Upper lobe of right lung (tissue), 1 donor: ENCODE measurements at regions not wholly inside any gene's neighbourhood (a gene's known extent, or its start where the extent isn't known, plus 50 kb on each side); places are given as distances from the start of the nearest gene placed in this dataset.

Experiments
- ATAC-seq: fragments of 200-7000 bp; cut with Tn5 transposase; one replicate; pipeline ENCODE4 v1.9.1; 2020; ENCODE audit warnings: mild to moderate bottlenecking, moderate library complexity
- DNase-seq: peaks from one replicate; pipeline ENCODE4 v3.0.0-alpha.2; 2020
- H3K27ac ChIP-seq: fragments of 200-600 bp; one replicate; pipeline ENCODE4 v1.8.0; 2022
- H3K27me3 ChIP-seq: fragments of 200-600 bp; one replicate; pipeline ENCODE4 v1.8.0; 2022; ENCODE audit warnings: mild to moderate bottlenecking
- H3K36me3 ChIP-seq: fragments of 200-600 bp; one replicate; pipeline ENCODE4 v1.8.0; 2022
- H3K4me1 ChIP-seq: fragments of 200-600 bp; one replicate; pipeline ENCODE4 v1.8.0; 2022
- H3K4me3 ChIP-seq: fragments of 200-600 bp; one replicate; pipeline ENCODE4 v1.8.0; 2022; ENCODE audit warnings: mild to moderate bottlenecking
- H3K9me3 ChIP-seq: fragments of 200-600 bp; one replicate; pipeline ENCODE4 v1.8.0; 2022
- CTCF ChIP-seq: fragments of 200-600 bp; IDR thresholded peaks from one replicate; pipeline ENCODE4 v1.8.0; 2022; ENCODE audit warnings: antibody characterized with exemption
- intact Hi-C: fragments of 100-400 bp; cut with DNase I; formaldehyde crosslinking; loops from one replicate; pipeline ENCODE4 v1.11.0; 2022
- donor health status: DM: no; HTN: yes; CAD: no; lungs with severe emphysema.

DNA sequence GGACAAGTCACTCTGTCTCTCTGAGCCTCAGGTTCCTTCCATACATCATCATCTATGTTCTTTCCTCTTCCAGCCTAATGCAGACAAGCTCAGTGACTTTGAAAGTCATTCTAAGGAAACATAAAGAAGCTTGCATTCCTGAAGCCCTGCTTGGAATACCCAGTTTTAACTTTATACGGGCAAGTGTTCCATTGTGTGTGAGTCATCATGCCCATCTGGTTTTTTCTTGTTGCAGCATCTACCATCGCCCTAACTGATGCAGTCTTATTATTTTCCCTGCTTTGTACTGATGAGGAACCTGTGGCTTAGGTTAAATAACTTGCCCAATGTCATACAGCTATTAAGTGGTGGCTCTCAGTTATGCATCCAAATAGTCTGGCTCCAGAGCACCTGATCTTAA is 177.9 kb upstream of the RAI2 start:
- intact Hi-C loops = no loop called here
- no peak for ATAC-seq

GRCh38 chrX:18036394-18036793 is 175.3 kb upstream of the RAI2 start:
- no peak for DNase-seq

More for the DNA sequence above, 177.9 kb upstream of the RAI2 start:
- H3K4me3 ChIP-seq = no peak overlapping the region
- no peaks in the 10 kb centered on the region for H3K36me3 ChIP-seq
- H3K4me1 ChIP-seq = no peaks in the 10 kb centered on the region
- no peak overlapping the region for H3K27ac ChIP-seq
- no peaks in the 10 kb centered on the region for H3K9me3 ChIP-seq
- no peak for TF ChIP-seq CTCF
- no peak for DNase-seq
- no peaks in the 10 kb centered on the region for H3K27me3 ChIP-seq

GRCh38 chrX:18034945-18035344 is 173.8 kb upstream of the RAI2 start:
- no peaks in the 10 kb centered on the region for H3K36me3 ChIP-seq
- TF ChIP-seq CTCF = no peak
- no peak overlapping the region for H3K27ac ChIP-seq
- no peaks in the 10 kb centered on the region for H3K27me3 ChIP-seq
- no peak overlapping the region for H3K4me3 ChIP-seq
- intact Hi-C loops = no loop called here
- H3K9me3 ChIP-seq = no peaks in the 10 kb centered on the region
- ATAC-seq (no peak), DNase-seq (no peak)
- H3K4me1 ChIP-seq = no peaks in the 10 kb centered on the region

More at GRCh38 chrX:18036394-18036793, 175.3 kb upstream of the RAI2 start:
- no peak for ATAC-seq
- no peak for TF ChIP-seq CTCF
- Histone ChIP-seq H3K4me3 (no peak overlapping the region), H3K36me3 (no peaks in the 10 kb centered on the region), H3K4me1 (no peaks in the 10 kb centered on the region), H3K9me3 (no peaks in the 10 kb centered on the region), H3K27me3 (no peaks in the 10 kb centered on the region), H3K27ac (no peak overlapping the region)
- intact Hi-C loops = no loop called here

- intact Hi-C loops = no loop called here
- TF ChIP-seq CTCF = no peak
- H3K9me3 ChIP-seq = no peaks in the 10 kb centered on the region
- H3K27ac ChIP-seq = no peak overlapping the region
- ATAC-seq (no peak), DNase-seq (no peak)
- H3K27me3 ChIP-seq = no peaks in the 10 kb centered on the region
- no peaks in the 10 kb centered on the region for H3K36me3 ChIP-seq
- H3K4me1 ChIP-seq = no peaks in the 10 kb centered on the region
- H3K4me3 ChIP-seq = no peak overlapping the region
These were observed 173.4 kb upstream of the RAI2 start for GRCh38 chrX:18034504-18034903.

GRCh38 chrX:18032486-18033221 is 171.6 kb upstream of the RAI2 start:
- ATAC-seq (no peak), DNase-seq (no peak)
- H3K4me3 ChIP-seq = no peak overlapping the region
- no peaks in the 10 kb centered on the region for H3K36me3 ChIP-seq
- H3K27me3 ChIP-seq = no peaks in the 10 kb centered on the region
- no peak overlapping the region for H3K27ac ChIP-seq
- no peaks in the 10 kb centered on the region for H3K4me1 ChIP-seq
- TF ChIP-seq CTCF = no peak
- intact Hi-C loops = no loop called here
- H3K9me3 ChIP-seq = no peaks in the 10 kb centered on the region
